Naive thymus-derived CD4-positive, alpha-beta T cell (primary cell): ENCODE measurements at regions not wholly inside any gene's neighbourhood (a gene's known extent, or its start where the extent isn't known, plus 50 kb on each side); places are given as distances from the start of the nearest gene placed in this dataset.

ENCODE experiments used
- ATAC-seq: fragments of 150-1000 bp; cut with Tn5 transposase; 2 replicates; pipeline ENCODE4 v1.10.0; 2021; ENCODE audit warnings: mild to moderate bottlenecking, moderate library complexity
- CTCF ChIA-PET: fragments of 350-600 bp; sonication (Branson Sonifier 250); formaldehyde crosslinking; loops from one replicate; lab custom pipeline; 2021; ENCODE audit warnings: antibody characterized with exemption; lab: Charles Lee
- POLR2A ChIA-PET: fragments of 350-600 bp; sonication (Branson Sonifier 250); formaldehyde crosslinking; loops from one replicate; lab custom pipeline; 2021; ENCODE audit warnings: antibody characterized with exemption, inconsistent platforms; lab: Charles Lee
- DNase-seq, 9 donors: peaks; one replicate each; pipeline versions ENCODE4 v3.0.0 to v3.0.0-alpha.2; 2020 to 2022; ENCODE audit warnings: mixed read lengths in 1 of 9
- H3K27ac ChIP-seq: one replicate; pipeline ENCODE4 v1.7.0; 2013; ENCODE audit warnings: mild to moderate bottlenecking, low read depth, low read length, moderate library complexity
- H3K27me3 ChIP-seq, 2 donors: one replicate each; pipeline ENCODE4 v1.7.0; 2013; ENCODE audit warnings: low read length in 2 of 2, mild to moderate bottlenecking in 2 of 2, moderate library complexity in 2 of 2; ENCODE audit not compliant: control insufficient read depth in 2 of 2, insufficient read depth in 2 of 2
- H3K36me3 ChIP-seq, 3 experiments: 1 replicate in 2 of 3; 2 replicates in 1 of 3; pipeline ENCODE4 v1.7.0; 2013; ENCODE audit warnings: low read length in 3 of 3, mild to moderate bottlenecking in 3 of 3, moderate library complexity in 1 of 3; ENCODE audit not compliant: insufficient read depth in 3 of 3, control insufficient read depth in 2 of 3
- H3K4me1 ChIP-seq, 2 donors: one replicate each; pipeline ENCODE4 v1.7.0; 2013; ENCODE audit warnings: low read length in 2 of 2, mild to moderate bottlenecking in 2 of 2, moderate library complexity in 1 of 2; ENCODE audit not compliant: control insufficient read depth in 2 of 2, insufficient read depth in 2 of 2
- H3K4me3 ChIP-seq: 2 replicates; pipeline ENCODE4 v1.7.0; 2013; ENCODE audit warnings: mild to moderate bottlenecking, low read length
- H3K9me3 ChIP-seq, 3 experiments: 1 replicate in 2 of 3; 2 replicates in 1 of 3; pipeline ENCODE4 v1.7.0; 2013; ENCODE audit warnings: low read length in 3 of 3; ENCODE audit not compliant: control insufficient read depth in 2 of 3
- H3K27ac Mint-ChIP-seq, 9 donors: one replicate each; pipeline ENCODE4 v1.8.0; 2020 to 2022; ENCODE audit warnings: mixed read lengths in 9 of 9, mild to moderate bottlenecking in 8 of 9, moderate library complexity in 5 of 9, inconsistent platforms in 2 of 9
- H3K27me3 Mint-ChIP-seq, 5 donors: one replicate each; pipeline ENCODE4 v1.8.0; 2021 to 2022; ENCODE audit warnings: mixed read lengths in 5 of 5, mild to moderate bottlenecking in 1 of 5
- H3K36me3 Mint-ChIP-seq, 5 donors: one replicate each; pipeline ENCODE4 v1.8.0; 2020 to 2022; ENCODE audit warnings: mixed read lengths in 5 of 5, mild to moderate bottlenecking in 3 of 5, inconsistent platforms in 1 of 5
- H3K4me1 Mint-ChIP-seq, 7 donors: one replicate each; pipeline ENCODE4 v1.8.0; 2020 to 2022; ENCODE audit warnings: mixed read lengths in 7 of 7, mild to moderate bottlenecking in 3 of 7, inconsistent platforms in 1 of 7
- H3K4me3 Mint-ChIP-seq, 10 donors: one replicate each; pipeline ENCODE4 v1.8.0; 2020 to 2022; ENCODE audit warnings: mild to moderate bottlenecking in 10 of 10, mixed read lengths in 10 of 10, moderate library complexity in 6 of 10, inconsistent platforms in 2 of 10
- H3K9me3 Mint-ChIP-seq, 11 donors: one replicate each; pipeline ENCODE4 v1.8.0; 2020 to 2022; ENCODE audit warnings: mixed read lengths in 11 of 11, mild to moderate bottlenecking in 4 of 11, inconsistent platforms in 1 of 11, moderate library complexity in 1 of 11
- intact Hi-C, 2 donors: fragments of 100-400 bp; cut with micrococcal nuclease; formaldehyde crosslinking; loops; one replicate each; pipeline ENCODE4 v1.15.1; 2023

DNA sequence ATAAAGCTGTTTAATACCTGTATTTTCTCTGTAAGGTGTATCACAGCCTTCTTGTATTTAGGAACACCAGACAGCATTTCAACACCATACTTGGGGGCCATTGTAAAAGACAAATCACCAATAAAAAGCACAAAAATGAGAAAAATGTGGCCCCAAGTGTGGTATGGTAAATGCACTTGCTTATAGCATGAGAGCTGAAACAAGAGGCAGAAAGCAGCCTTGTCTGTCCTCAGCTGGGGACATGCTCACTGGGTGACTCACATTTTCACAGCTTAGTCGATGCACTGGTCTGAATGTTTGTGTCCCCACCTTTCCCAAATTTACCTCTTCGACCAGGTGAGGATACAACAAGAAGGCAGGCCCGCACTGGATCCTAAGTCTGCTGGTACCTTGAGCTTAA lies 639.7 kb upstream of the AGA start:
- no peaks in the 10 kb centered on the region for H3K36me3 Mint-ChIP-seq
- ATAC-seq = no peak
- no peaks in the 10 kb centered on the region for H3K4me1 Mint-ChIP-seq
- Histone ChIP-seq H3K9me3 (no peaks in the 10 kb centered on the region), H3K4me3 (no peak overlapping the region), H3K4me1 (no peaks in the 10 kb centered on the region), H3K27ac (no peak overlapping the region), H3K36me3 (no peaks in the 10 kb centered on the region), H3K27me3 (no peaks in the 10 kb centered on the region)
- H3K27me3 Mint-ChIP-seq = no peaks in the 10 kb centered on the region
- H3K9me3 Mint-ChIP-seq = peaks cover 0 to 18% (median 2%) of the 10 kb centered on the region in 11 donors
- no peak for DNase-seq
- CTCF ChIA-PET = no interaction called here
- intact Hi-C loops = no loop called here
- no peak overlapping the region for H3K4me3 Mint-ChIP-seq
- no peak overlapping the region for H3K27ac Mint-ChIP-seq
- POLR2A ChIA-PET = no interaction called here

DNA sequence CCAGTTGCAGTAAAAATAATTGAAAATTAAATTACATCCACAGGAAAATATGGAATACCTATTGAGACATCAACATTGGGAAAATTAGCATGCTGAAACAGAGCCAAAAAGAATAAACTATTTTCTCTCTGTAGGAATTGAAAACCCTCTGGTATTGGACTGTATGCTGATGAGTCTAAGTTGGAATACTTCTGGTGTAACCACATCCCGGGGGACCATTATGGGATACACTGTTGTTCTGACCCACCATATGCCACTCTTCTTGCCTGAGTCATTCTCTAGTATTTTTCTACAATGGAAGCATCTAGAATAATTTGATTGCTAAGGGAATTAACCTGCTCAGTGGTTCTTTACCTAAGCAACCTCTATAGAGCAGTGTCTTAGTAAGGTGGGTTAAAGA lies 640.7 kb upstream of the AGA start:
- POLR2A ChIA-PET = no interaction called here
- no peaks in the 10 kb centered on the region for H3K27me3 ChIP-seq
- CTCF ChIA-PET = no interaction called here

DNA sequence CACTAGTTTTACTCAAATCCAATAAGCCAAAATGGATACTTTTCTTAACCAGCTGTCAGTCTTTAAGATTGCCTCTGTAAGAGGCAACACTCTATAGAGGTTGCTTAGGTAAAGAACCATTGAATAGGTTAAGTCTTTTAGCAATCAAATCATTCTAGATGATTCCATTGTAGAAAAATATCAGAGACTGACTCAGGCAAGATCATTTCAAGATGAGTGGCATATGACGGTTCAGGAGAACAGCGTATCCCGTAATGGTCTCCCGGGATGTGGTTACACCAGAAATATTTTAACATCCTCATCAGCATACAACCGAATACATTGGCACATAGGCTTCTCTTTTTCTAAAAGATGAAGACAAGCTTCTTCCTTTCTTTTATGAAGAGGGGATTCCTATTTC lies 641.7 kb upstream of the AGA start:
- ATAC-seq = no peak
- H3K4me1 Mint-ChIP-seq = no peaks in the 10 kb centered on the region
- ChIA-PET CTCF (no interaction called here), POLR2A (no interaction called here)
- Histone ChIP-seq H3K4me3 (no peak overlapping the region), H3K27ac (no peak overlapping the region), H3K4me1 (no peaks in the 10 kb centered on the region), H3K9me3 (no peaks in the 10 kb centered on the region), H3K36me3 (no peaks in the 10 kb centered on the region), H3K27me3 (no peaks in the 10 kb centered on the region)
- no peak overlapping the region for H3K4me3 Mint-ChIP-seq
- H3K27me3 Mint-ChIP-seq = no peaks in the 10 kb centered on the region
- intact Hi-C loops = no loop called here
- DNase-seq = no peak
- peaks cover 0 to 23% (median 3%) of the 10 kb centered on the region in 11 donors for H3K9me3 Mint-ChIP-seq
- H3K27ac Mint-ChIP-seq = no peak overlapping the region
- H3K36me3 Mint-ChIP-seq = no peaks in the 10 kb centered on the region

More for the DNA sequence above, 640.7 kb upstream of the AGA start:
- no peak overlapping the region for H3K4me3 ChIP-seq
- Mint-ChIP-seq H3K36me3 (no peaks in the 10 kb centered on the region), H3K4me3 (no peak overlapping the region), H3K9me3 (peaks cover 0 to 18% (median 2%) of the 10 kb centered on the region in 11 donors), H3K4me1 (no peaks in the 10 kb centered on the region), H3K27me3 (no peaks in the 10 kb centered on the region), H3K27ac (no peak overlapping the region)
- ATAC-seq (no peak), DNase-seq (no peak)
- no peaks in the 10 kb centered on the region for H3K36me3 ChIP-seq
- H3K27ac ChIP-seq = no peak overlapping the region
- intact Hi-C loops = no loop called here
- H3K9me3 ChIP-seq = no peaks in the 10 kb centered on the region
- no peaks in the 10 kb centered on the region for H3K4me1 ChIP-seq

DNA sequence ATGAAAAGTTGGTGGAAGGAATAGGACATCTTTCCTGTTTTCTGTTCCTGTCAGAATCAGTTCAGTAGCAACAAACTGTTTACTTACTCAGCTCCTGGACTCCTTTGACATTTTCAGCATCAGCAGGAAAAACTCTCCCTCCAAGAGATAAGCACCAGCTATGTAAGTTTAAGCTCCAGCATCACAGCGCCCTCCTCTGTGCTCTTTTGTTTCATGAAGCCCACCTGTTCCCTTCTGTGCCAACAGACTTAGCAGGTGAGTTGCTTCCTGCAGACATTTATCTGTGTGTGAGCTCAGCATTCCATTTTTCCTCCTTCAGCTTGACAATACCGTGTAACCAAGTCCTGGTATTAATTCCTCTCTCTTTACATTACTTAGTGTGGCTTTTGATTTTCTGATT lies 644.1 kb upstream of the AGA start:
- Mint-ChIP-seq H3K36me3 (no peaks in the 10 kb centered on the region), H3K4me3 (no peak overlapping the region), H3K4me1 (no peaks in the 10 kb centered on the region), H3K27ac (no peak overlapping the region), H3K9me3 (peaks cover 0 to 18% (median 4%) of the 10 kb centered on the region in 11 donors), H3K27me3 (no peaks in the 10 kb centered on the region)
- CTCF ChIA-PET = no interaction called here
- POLR2A ChIA-PET = interaction anchor here (0.7 kb wide), 1 partner anchor 25 kb away, joined by 3 read pairs; no protein-coding TSS in a partner anchor
- no peaks in the 10 kb centered on the region for H3K27me3 ChIP-seq
- no peaks in the 10 kb centered on the region for H3K9me3 ChIP-seq
- H3K36me3 ChIP-seq = no peaks in the 10 kb centered on the region
- intact Hi-C loops = no loop called here
- ATAC-seq (no peak), DNase-seq (no peak)
- no peaks in the 10 kb centered on the region for H3K4me1 ChIP-seq
- H3K4me3 ChIP-seq = no peak overlapping the region
- H3K27ac ChIP-seq = no peak overlapping the region

DNA sequence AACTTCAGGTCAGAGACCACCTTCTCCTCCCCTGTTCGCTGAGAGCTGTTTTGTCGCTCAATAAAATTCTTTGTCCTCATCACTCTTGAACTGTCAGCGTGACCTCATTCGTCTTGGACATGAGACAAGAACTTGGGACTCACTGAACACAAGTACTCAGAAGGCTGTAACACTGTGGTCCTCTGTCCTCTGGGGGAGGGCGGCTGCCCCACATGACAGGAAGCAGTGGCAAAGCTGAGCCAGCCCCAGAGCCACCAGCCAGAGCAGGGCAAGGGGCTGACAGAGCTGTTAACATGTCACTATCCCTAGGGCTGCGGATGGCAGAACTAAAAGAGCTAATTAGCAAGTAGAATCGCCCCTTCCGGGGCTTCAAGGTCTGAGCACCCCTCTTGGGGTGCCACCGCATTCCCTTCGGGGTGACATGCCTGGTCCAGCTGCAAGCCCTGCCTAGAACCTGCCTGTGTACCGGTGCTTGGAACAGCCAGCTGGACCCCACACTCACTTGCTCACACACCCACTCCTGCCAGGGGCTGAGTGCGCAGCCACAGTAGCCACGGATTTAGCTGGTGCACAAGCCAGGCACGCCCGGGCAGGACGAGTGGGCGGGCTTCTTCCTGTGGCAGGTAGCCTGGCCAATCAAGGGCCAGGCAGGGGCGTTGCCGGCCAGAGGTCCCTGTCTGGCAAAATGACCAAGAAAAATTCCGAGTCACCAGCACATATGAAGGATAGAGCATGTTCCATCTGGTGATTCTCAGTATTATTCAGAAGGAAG lies 648.6 kb upstream of the AGA start:
- Mint-ChIP-seq H3K27me3 (no peaks in the 10 kb centered on the region), H3K36me3 (no peaks in the 10 kb centered on the region), H3K4me3 (no peak overlapping the region), H3K9me3 (peaks cover 0 to 7% (median 2%) of the 10 kb centered on the region in 11 donors), H3K27ac (no peak overlapping the region), H3K4me1 (no peaks in the 10 kb centered on the region)
- DNase-seq = no peak
- Histone ChIP-seq H3K27me3 (no peaks in the 10 kb centered on the region), H3K27ac (no peak overlapping the region), H3K36me3 (no peaks in the 10 kb centered on the region), H3K4me1 (no peaks in the 10 kb centered on the region), H3K4me3 (no peak overlapping the region), H3K9me3 (no peaks in the 10 kb centered on the region)
- no peak for ATAC-seq
- POLR2A ChIA-PET = no interaction called here
- intact Hi-C loops = no loop called here
- CTCF ChIA-PET = no interaction called here

DNA sequence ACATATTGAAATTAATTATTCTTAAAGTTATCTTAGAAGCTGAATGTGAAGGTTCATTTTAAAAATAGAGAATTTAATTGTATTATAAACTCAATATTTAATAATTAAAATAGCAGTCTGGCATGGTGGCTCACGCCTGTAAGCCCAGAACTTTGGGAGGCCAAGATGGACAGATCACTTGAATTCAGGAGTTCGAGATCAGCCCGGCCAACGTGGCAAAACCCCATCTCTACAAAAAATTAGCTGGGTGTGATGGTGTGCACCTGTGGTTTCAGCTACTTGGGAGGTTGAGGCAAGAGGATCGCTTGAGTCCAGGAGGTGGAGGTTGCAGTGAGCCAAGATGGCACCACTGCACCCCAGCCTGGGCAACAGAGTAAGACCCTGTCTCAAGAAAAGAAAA lies 659.9 kb upstream of the AGA start:
- H3K9me3 Mint-ChIP-seq = peaks cover 0 to 10% (median 0%) of the 10 kb centered on the region in 11 donors
- CTCF ChIA-PET = no interaction called here

DNA sequence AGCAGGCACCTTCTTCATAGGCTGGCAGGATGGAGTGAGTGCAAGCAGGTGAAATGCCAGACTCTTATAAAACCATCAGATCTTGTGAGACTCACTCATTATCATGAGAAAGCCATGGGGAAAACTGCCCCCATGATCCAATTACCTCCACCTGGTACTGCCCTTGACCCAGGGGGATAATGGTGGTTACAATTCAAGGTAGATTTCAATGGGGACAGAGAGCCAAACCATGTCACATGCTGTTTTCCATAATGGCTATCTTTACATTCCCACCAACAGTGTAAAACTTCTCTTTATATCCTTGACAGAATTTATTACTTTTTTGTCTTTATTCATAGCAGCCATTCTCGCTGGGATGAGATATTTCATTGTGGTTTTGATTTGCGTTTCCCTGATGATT lies 663.0 kb upstream of the AGA start:
- no peaks in the 10 kb centered on the region for H3K4me1 ChIP-seq
- H3K4me3 ChIP-seq = no peak overlapping the region
- CTCF ChIA-PET = no interaction called here
- H3K27me3 ChIP-seq = no peaks in the 10 kb centered on the region
- Mint-ChIP-seq H3K27ac (no peak overlapping the region), H3K4me3 (no peak overlapping the region), H3K36me3 (no peaks in the 10 kb centered on the region), H3K4me1 (no peaks in the 10 kb centered on the region), H3K9me3 (peaks cover 0 to 20% (median 0%) of the 10 kb centered on the region in 11 donors), H3K27me3 (no peaks in the 10 kb centered on the region)
- DNase-seq (no peak), ATAC-seq (no peak)
- POLR2A ChIA-PET = no interaction called here
- no peaks in the 10 kb centered on the region for H3K36me3 ChIP-seq
- intact Hi-C loops = no loop called here
- H3K27ac ChIP-seq = no peak overlapping the region
- no peaks in the 10 kb centered on the region for H3K9me3 ChIP-seq

More for the DNA sequence above, 659.9 kb upstream of the AGA start:
- H3K36me3 Mint-ChIP-seq = no peaks in the 10 kb centered on the region
- DNase-seq (no peak), ATAC-seq (no peak)
- no peak overlapping the region for H3K27ac Mint-ChIP-seq
- Histone ChIP-seq H3K36me3 (no peaks in the 10 kb centered on the region), H3K27ac (no peak overlapping the region), H3K9me3 (no peaks in the 10 kb centered on the region), H3K27me3 (no peaks in the 10 kb centered on the region), H3K4me3 (no peak overlapping the region), H3K4me1 (no peaks in the 10 kb centered on the region)
- intact Hi-C loops = no loop called here
- H3K4me3 Mint-ChIP-seq = no peak overlapping the region
- no peaks in the 10 kb centered on the region for H3K4me1 Mint-ChIP-seq
- POLR2A ChIA-PET = no interaction called here
- no peaks in the 10 kb centered on the region for H3K27me3 Mint-ChIP-seq
